Heart left ventricle (tissue), 13 donors: ENCODE measurements at regions not wholly inside any gene's neighbourhood (a gene's known extent, or its start where the extent isn't known, plus 50 kb on each side); places are given as distances from the start of the nearest gene placed in this dataset.

Experiments
- POLR2A ChIP-seq, 2 donors: fragments of 450-650 bp; IDR thresholded peaks; one replicate each; pipeline ENCODE4 v1.6.1; 2017; ENCODE audit warnings: antibody characterized with exemption in 2 of 2, mild to moderate bottlenecking in 2 of 2, moderate library complexity in 2 of 2
- TF ChIP-seq, protein P1 (sequence below), 12 donors: fragments of 200-600 bp; sonication (generic) in 4 of 12; IDR thresholded peaks; one replicate each; pipeline versions ENCODE4 v1.5.0 to v1.8.0; 2018 to 2022; ENCODE audit warnings: antibody characterized with exemption in 12 of 12, mild to moderate bottlenecking in 5 of 12
- donor health status: ischemic (EF 13 %, LVEDD 7.1; RV severe dilation, severe dysfunction).
- donor health status: DM: no; HTN: yes; CAD: no.
- donor health status: DM: no; HTN: no; CAD: no.
- donor health status: ischemic (EF 25% LVEDD 6.9; RV normal size, moderate dysfunction).
- donor health status: ischemic (EF 25% LVEDD 5.7; RV mildly dilated, moderate dysfunction).
- donor health status: ischemic (EF 35%, LVEDD 5.7; RV mildly dilated, moderate dysfunction).
- donor health status: nonischemic (EF 11% LVEDD 7.7; RV severe dilation, severe dysfunction).
- donor health status: DM: yes; HTN: yes; CAD: no.
- donor health status: PGD.
- donor health status: ischemic (EF 29% LVEDD 5.4; RV normal size, mild dysfunction).
- donor health status: nonischemic (EF 23%, LVEDD 6.1; RV moderate dilation, normal function).

DNA sequence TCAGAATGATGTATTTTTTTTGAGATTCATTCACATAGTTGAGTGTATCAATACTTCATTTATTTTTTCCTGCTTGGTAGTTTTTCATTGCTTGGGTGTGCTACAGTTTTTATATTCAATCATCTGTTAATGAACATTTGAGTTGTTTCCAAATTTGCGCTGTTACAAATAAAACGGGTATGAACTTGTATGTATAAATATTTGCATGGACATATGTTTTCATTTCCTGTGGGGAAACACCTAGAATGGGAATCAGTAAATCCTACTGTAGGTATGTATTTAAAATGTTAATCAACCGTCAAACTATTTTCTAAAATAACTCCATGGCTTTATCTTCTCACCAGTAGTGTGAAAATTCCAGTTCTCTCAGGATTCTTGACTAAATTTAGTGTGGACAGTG is 826.3 kb downstream of the EFNB2 start:
- TF ChIP-seq, protein P1, sequence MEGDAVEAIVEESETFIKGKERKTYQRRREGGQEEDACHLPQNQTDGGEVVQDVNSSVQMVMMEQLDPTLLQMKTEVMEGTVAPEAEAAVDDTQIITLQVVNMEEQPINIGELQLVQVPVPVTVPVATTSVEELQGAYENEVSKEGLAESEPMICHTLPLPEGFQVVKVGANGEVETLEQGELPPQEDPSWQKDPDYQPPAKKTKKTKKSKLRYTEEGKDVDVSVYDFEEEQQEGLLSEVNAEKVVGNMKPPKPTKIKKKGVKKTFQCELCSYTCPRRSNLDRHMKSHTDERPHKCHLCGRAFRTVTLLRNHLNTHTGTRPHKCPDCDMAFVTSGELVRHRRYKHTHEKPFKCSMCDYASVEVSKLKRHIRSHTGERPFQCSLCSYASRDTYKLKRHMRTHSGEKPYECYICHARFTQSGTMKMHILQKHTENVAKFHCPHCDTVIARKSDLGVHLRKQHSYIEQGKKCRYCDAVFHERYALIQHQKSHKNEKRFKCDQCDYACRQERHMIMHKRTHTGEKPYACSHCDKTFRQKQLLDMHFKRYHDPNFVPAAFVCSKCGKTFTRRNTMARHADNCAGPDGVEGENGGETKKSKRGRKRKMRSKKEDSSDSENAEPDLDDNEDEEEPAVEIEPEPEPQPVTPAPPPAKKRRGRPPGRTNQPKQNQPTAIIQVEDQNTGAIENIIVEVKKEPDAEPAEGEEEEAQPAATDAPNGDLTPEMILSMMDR (IDR thresholded peaks at IDR 0.05): no peak
- no peak for TF ChIP-seq POLR2A (IDR thresholded peaks at IDR 0.05)
